Neural cell (in vitro differentiated cells): ENCODE measurements at regions not wholly inside any gene's neighbourhood (a gene's known extent, or its start where the extent isn't known, plus 50 kb on each side); places are given as distances from the start of the nearest gene placed in this dataset.

Source experiments
- H2AFZ ChIP-seq: fragments of 200-600, 300-800 bp; sonication (generic), shearing (Covaris generic); 2 replicates; pipeline ENCODE4 v1.6.0; 2014; ENCODE audit warnings: low read depth, mild to moderate bottlenecking, antibody characterized with exemption, low read length, moderate library complexity
- H3F3A ChIP-seq: fragments of 200-600 bp; shearing (Covaris generic); 2 replicates; pipeline ENCODE4 v1.6.1; 2016; ENCODE audit warnings: mild to moderate bottlenecking, moderate library complexity, mixed read lengths, antibody characterized with exemption, low read length; ENCODE audit not compliant: insufficient read depth, poor library complexity, severe bottlenecking
- H3K27ac ChIP-seq: fragments of 200-600, 300-800 bp; sonication (generic), shearing (Covaris generic); 2 replicates; pipeline ENCODE4 v1.5.1; 2014; ENCODE audit warnings: mild to moderate bottlenecking, low read length, moderate library complexity
- H3K27me3 ChIP-seq: fragments of 300-800, 200-600 bp; sonication (generic), shearing (Covaris generic); 2 replicates; pipeline ENCODE4 v1.6.0; 2014; ENCODE audit warnings: mild to moderate bottlenecking, low read depth, low read length, moderate library complexity; ENCODE audit not compliant: insufficient read depth
- H3K36me3 ChIP-seq: fragments of 300-800, 200-600 bp; sonication (generic), shearing (Covaris generic); 2 replicates; pipeline ENCODE4 v1.5.1; 2014; ENCODE audit warnings: mild to moderate bottlenecking, antibody characterized with exemption, low read length, moderate library complexity; ENCODE audit not compliant: insufficient read depth
- H3K4me2 ChIP-seq: fragments of 300-800, 200-600 bp; sonication (generic), shearing (Covaris generic); 2 replicates; pipeline ENCODE4 v1.6.0; 2014; ENCODE audit warnings: mild to moderate bottlenecking, low read length
- H3K4me3 ChIP-seq: fragments of 300-800, 200-600 bp; sonication (generic), shearing (Covaris generic); 2 replicates; pipeline ENCODE4 v1.5.1; 2014; ENCODE audit warnings: mild to moderate bottlenecking, low read length, moderate library complexity
- H3K79me2 ChIP-seq: fragments of 200-600 bp; shearing (Covaris generic); replicated peaks from 2 replicates; pipeline ENCODE4 v1.6.0; 2014; ENCODE audit warnings: mild to moderate bottlenecking, low read length, moderate library complexity; ENCODE audit not compliant: insufficient read depth
- H3K9ac ChIP-seq: fragments of 300-800, 200-600 bp; sonication (generic), shearing (Covaris generic); 2 replicates; pipeline ENCODE4 v1.6.1; 2016; ENCODE audit warnings: mild to moderate bottlenecking, low read length, mixed read lengths
- H3K9me2 ChIP-seq: fragments of 200-600 bp; shearing (Covaris generic); 2 replicates; pipeline ENCODE4 v1.6.1; 2016; ENCODE audit warnings: mild to moderate bottlenecking, low read length, mixed read lengths; ENCODE audit not compliant: insufficient read depth
- H3K9me3 ChIP-seq: fragments of 200-600, 300-800 bp; sonication (generic), shearing (Covaris generic); 2 replicates; pipeline ENCODE4 v1.6.1; 2016; ENCODE audit warnings: mild to moderate bottlenecking, mixed run types, low read length, moderate library complexity, mixed read lengths
- H4K20me1 ChIP-seq: fragments of 200-600 bp; shearing (Covaris generic); 2 replicates; pipeline ENCODE4 v1.6.1; 2016; ENCODE audit warnings: mild to moderate bottlenecking, mixed run types; ENCODE audit not compliant: insufficient read depth
- EP300 ChIP-seq: fragments of 450-650 bp; conservative IDR thresholded peaks from 2 replicates; pipeline ENCODE4 v1.6.1; 2014; ENCODE audit warnings: antibody characterized with exemption, mild to moderate bottlenecking, moderate library complexity; ENCODE audit not compliant: poor library complexity, severe bottlenecking
- EZH2 ChIP-seq: fragments of 200-600, 300-800 bp; shearing (Covaris generic), sonication (generic); IDR thresholded peaks from 2 replicates; pipeline ENCODE4 v1.6.1; 2014; ENCODE audit warnings: antibody characterized with exemption, low read length, borderline replicate concordance, mild to moderate bottlenecking; ENCODE audit not compliant: insufficient read depth, poor library complexity, severe bottlenecking
- MXI1 ChIP-seq: fragments of 450-650 bp; conservative IDR thresholded peaks from 2 replicates; pipeline ENCODE4 v1.6.1; 2014; ENCODE audit warnings: antibody characterized with exemption, mild to moderate bottlenecking; ENCODE audit not compliant: poor library complexity, severe bottlenecking
- POLR2AphosphoS5 ChIP-seq: IDR thresholded peaks from 2 replicates; pipeline ENCODE4 v1.6.1; 2012
- RAD21 ChIP-seq: fragments of 450-650 bp; conservative IDR thresholded peaks from 2 replicates; pipeline ENCODE4 v1.6.1; 2014; ENCODE audit warnings: antibody characterized with exemption, mild to moderate bottlenecking, moderate library complexity
- SMC3 ChIP-seq: fragments of 450-650 bp; conservative IDR thresholded peaks from 2 replicates; pipeline ENCODE4 v1.6.1; 2014; ENCODE audit warnings: antibody characterized with exemption, mild to moderate bottlenecking, moderate library complexity; ENCODE audit not compliant: poor library complexity
- TAF1 ChIP-seq: IDR thresholded peaks from 2 replicates; pipeline ENCODE4 v1.6.1; 2012; ENCODE audit warnings: low read depth
- TF ChIP-seq, protein P1 (sequence below): IDR thresholded peaks from 2 replicates; pipeline ENCODE4 v1.6.1; 2012; ENCODE audit warnings: borderline replicate concordance
- TF ChIP-seq, protein P2 (sequence below): fragments of 450-650 bp; IDR thresholded peaks from 2 replicates; pipeline ENCODE4 v1.5.1; 2014; ENCODE audit warnings: antibody characterized with exemption, mild to moderate bottlenecking, moderate library complexity; ENCODE audit not compliant: poor library complexity, severe bottlenecking

DNA sequence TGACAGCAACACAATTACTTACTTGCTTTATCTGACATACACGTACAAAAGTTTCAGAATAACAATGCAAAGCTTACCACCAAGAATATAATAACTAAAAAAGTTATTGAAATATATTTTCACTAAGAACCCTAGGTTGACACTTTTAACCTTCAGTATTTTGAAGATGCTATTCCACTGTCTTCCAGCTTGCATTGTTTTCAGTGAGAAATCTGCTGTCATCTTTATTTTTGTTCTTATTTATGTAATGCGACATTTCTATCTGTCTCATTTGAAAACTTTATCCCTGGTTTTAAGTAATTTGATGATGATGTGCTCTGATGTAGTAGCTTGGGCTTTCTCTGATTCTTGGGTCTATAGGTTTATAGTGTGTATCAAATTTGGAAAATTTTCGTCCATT, 165.0 kb upstream of the SMIM21 start:
- TF ChIP-seq TAF1 (no peak), EZH2 (no peak), MXI1 (no peak), SMC3 (no peak), EP300 (no peak)
- H3K9me3 ChIP-seq: peaks cover 14% of the 10 kb centered on the region

DNA sequence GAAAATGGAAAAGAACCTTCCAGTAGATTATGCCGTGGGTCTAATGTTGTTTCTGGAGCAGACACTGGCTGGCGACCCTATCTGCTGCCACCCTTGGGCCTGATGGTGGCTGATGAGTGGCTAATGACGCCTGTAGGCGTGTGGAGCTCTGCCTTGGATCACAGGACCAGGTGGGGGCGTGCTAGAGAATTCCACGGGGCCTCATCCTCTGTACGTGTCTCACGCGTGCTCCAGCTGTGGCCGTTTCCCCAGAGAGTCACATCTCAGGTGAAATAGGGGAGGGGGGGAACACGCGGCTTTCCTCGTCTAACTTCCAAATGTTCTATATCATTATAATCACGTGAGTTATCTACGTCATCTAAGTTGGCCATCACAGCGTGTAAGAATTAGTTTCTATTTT, 160.9 kb upstream of the SMIM21 start:
- H3K4me2 ChIP-seq: no peak overlapping the region
- H3K4me3 ChIP-seq: no peak overlapping the region
- no peaks in the 10 kb centered on the region for H3K27me3 ChIP-seq
- TF ChIP-seq TAF1 (no peak), EZH2 (no peak), RAD21 (no peak), EP300 (no peak), MXI1 (no peak)
- TF ChIP-seq, protein P1, sequence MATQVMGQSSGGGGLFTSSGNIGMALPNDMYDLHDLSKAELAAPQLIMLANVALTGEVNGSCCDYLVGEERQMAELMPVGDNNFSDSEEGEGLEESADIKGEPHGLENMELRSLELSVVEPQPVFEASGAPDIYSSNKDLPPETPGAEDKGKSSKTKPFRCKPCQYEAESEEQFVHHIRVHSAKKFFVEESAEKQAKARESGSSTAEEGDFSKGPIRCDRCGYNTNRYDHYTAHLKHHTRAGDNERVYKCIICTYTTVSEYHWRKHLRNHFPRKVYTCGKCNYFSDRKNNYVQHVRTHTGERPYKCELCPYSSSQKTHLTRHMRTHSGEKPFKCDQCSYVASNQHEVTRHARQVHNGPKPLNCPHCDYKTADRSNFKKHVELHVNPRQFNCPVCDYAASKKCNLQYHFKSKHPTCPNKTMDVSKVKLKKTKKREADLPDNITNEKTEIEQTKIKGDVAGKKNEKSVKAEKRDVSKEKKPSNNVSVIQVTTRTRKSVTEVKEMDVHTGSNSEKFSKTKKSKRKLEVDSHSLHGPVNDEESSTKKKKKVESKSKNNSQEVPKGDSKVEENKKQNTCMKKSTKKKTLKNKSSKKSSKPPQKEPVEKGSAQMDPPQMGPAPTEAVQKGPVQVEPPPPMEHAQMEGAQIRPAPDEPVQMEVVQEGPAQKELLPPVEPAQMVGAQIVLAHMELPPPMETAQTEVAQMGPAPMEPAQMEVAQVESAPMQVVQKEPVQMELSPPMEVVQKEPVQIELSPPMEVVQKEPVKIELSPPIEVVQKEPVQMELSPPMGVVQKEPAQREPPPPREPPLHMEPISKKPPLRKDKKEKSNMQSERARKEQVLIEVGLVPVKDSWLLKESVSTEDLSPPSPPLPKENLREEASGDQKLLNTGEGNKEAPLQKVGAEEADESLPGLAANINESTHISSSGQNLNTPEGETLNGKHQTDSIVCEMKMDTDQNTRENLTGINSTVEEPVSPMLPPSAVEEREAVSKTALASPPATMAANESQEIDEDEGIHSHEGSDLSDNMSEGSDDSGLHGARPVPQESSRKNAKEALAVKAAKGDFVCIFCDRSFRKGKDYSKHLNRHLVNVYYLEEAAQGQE: no peak
- no peaks in the 10 kb centered on the region for H3K9me2 ChIP-seq
- H3K27ac ChIP-seq: no peak overlapping the region
- H4K20me1 ChIP-seq: no peaks in the 10 kb centered on the region
- no peak overlapping the region for H3K9ac ChIP-seq
- no peaks in the 10 kb centered on the region for H3F3A ChIP-seq
- no peaks in the 10 kb centered on the region for H3K36me3 ChIP-seq
- H2AFZ ChIP-seq: no peak overlapping the region
- no peaks in the 10 kb centered on the region for H3K79me2 ChIP-seq
- H3K9me3 ChIP-seq: peaks cover 8% of the 10 kb centered on the region

More for the DNA sequence above, 165.0 kb upstream of the SMIM21 start:
- Histone ChIP-seq H3K4me3 (no peak overlapping the region), H3K9ac (no peak overlapping the region), H3K9me2 (no peaks in the 10 kb centered on the region), H3K79me2 (no peaks in the 10 kb centered on the region), H4K20me1 (no peaks in the 10 kb centered on the region), H3K36me3 (no peaks in the 10 kb centered on the region), H3K4me2 (no peak overlapping the region), H2AFZ (no peak overlapping the region), H3K27ac (no peak overlapping the region), H3F3A (no peaks in the 10 kb centered on the region), H3K27me3 (no peaks in the 10 kb centered on the region)

DNA sequence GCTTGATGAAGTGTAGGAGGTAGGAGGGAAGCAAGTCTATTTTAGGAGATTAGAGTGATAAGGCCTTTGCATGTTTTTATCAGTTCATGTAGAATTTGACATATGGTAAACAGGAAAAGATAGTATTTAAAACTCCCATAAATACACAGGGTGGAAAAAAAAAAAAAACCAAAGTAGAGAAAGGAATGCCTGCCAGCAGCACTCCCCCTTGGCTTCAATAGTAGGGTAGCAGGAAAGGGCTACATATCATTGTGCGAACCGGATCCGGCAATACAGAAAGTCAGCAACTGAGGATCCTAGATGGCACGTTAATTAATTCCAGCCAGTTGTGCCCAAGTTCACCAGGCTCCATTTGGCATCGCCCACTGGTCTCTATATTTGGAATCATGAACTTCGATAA, 159.6 kb upstream of the SMIM21 start:
- H3K4me3 ChIP-seq: no peak overlapping the region
- no peak overlapping the region for H3K4me2 ChIP-seq
- H3K9me2 ChIP-seq: no peaks in the 10 kb centered on the region
- TF ChIP-seq EP300 (no peak), RAD21 (no peak), POLR2AphosphoS5 (no peak), TAF1 (no peak), MXI1 (no peak), SMC3 (no peak), EZH2 (no peak)
- TF ChIP-seq, protein P2, sequence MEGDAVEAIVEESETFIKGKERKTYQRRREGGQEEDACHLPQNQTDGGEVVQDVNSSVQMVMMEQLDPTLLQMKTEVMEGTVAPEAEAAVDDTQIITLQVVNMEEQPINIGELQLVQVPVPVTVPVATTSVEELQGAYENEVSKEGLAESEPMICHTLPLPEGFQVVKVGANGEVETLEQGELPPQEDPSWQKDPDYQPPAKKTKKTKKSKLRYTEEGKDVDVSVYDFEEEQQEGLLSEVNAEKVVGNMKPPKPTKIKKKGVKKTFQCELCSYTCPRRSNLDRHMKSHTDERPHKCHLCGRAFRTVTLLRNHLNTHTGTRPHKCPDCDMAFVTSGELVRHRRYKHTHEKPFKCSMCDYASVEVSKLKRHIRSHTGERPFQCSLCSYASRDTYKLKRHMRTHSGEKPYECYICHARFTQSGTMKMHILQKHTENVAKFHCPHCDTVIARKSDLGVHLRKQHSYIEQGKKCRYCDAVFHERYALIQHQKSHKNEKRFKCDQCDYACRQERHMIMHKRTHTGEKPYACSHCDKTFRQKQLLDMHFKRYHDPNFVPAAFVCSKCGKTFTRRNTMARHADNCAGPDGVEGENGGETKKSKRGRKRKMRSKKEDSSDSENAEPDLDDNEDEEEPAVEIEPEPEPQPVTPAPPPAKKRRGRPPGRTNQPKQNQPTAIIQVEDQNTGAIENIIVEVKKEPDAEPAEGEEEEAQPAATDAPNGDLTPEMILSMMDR: no peak
- TF ChIP-seq, protein P1: no peak
- H3K9ac ChIP-seq: no peak overlapping the region
- H3K9me3 ChIP-seq: peaks cover 4% of the 10 kb centered on the region
- no peak overlapping the region for H2AFZ ChIP-seq
- H3K36me3 ChIP-seq: no peaks in the 10 kb centered on the region
- no peak overlapping the region for H3K27ac ChIP-seq
- no peaks in the 10 kb centered on the region for H4K20me1 ChIP-seq
- no peaks in the 10 kb centered on the region for H3F3A ChIP-seq
- H3K27me3 ChIP-seq: no peaks in the 10 kb centered on the region
- no peaks in the 10 kb centered on the region for H3K79me2 ChIP-seq
